Breast epithelium (tissue), 3 donors: ENCODE measurements at regions not wholly inside any gene's neighbourhood (a gene's known extent, or its start where the extent isn't known, plus 50 kb on each side); places are given as distances from the start of the nearest gene placed in this dataset.

Experiments
- CTCF ChIP-seq, 3 donors: fragments of 450-650 bp; IDR thresholded peaks; one replicate each; pipeline ENCODE4 v1.5.1; 2016 to 2017; ENCODE audit warnings: antibody characterized with exemption in 3 of 3, mild to moderate bottlenecking in 3 of 3, moderate library complexity in 3 of 3
- POLR2A ChIP-seq: fragments of 450-650 bp; IDR thresholded peaks from one replicate; pipeline ENCODE4 v1.6.1; 2016; ENCODE audit warnings: antibody characterized with exemption, mild to moderate bottlenecking, moderate library complexity
- POLR2AphosphoS5 ChIP-seq, 3 donors: sonication (generic); formaldehyde crosslinking; IDR thresholded peaks; one replicate each; pipeline ENCODE4 v1.6.1; 2017; ENCODE audit warnings: antibody characterized with exemption in 3 of 3

GRCh38 chr11:8775734-8776133 is 93.1 kb downstream of the RPL27A start:
- TF ChIP-seq CTCF (IDR thresholded peaks at IDR 0.05) (no peak), POLR2AphosphoS5 (IDR thresholded peaks at IDR 0.05) (no peak), POLR2A (no peak)
